Keratinocyte (primary cell): ENCODE measurements at regions not wholly inside any gene's neighbourhood (a gene's known extent, or its start where the extent isn't known, plus 50 kb on each side); places are given as distances from the start of the nearest gene placed in this dataset.

Experiments
- DNase-seq: peaks from one replicate; pipeline ENCODE4 v3.0.0-alpha.2; 2011; ENCODE audit warnings: low read depth, missing footprints, low spot score
- FAIRE-seq: peaks from 2 replicates; lab custom pipeline; 2011; peaks lifted over from hg19 to GRCh38; lab: Jason Lieb, UNC
- H2AFZ ChIP-seq: 2 replicates; pipeline ENCODE4 v1.6.0; 2012; ENCODE audit warnings: low read length, control low read depth, inconsistent platforms; ENCODE audit not compliant: control insufficient read depth
- H3K27ac ChIP-seq: 2 replicates; pipeline ENCODE4 v1.5.1; 2011; ENCODE audit warnings: low read length; ENCODE audit not compliant: control insufficient read depth, insufficient read depth
- H3K27me3 ChIP-seq: 3 replicates; pipeline ENCODE4 v1.6.0; 2011; ENCODE audit warnings: low read length; ENCODE audit not compliant: control insufficient read depth, insufficient read depth; ENCODE audit errors: extremely low read depth
- H3K36me3 ChIP-seq, 2 experiments: 2 replicates in 1 of 2; 3 replicates in 1 of 2; pipeline ENCODE4 v1.5.1; 2011; ENCODE audit warnings: low read length in 2 of 2, mild to moderate bottlenecking in 1 of 2; ENCODE audit not compliant: control insufficient read depth in 2 of 2, insufficient read depth in 2 of 2; ENCODE audit errors: extremely low read depth in 1 of 2
- H3K4me1 ChIP-seq: 3 replicates; pipeline ENCODE4 v1.5.1; 2011; ENCODE audit warnings: low read length; ENCODE audit not compliant: control insufficient read depth, insufficient read depth; ENCODE audit errors: extremely low read depth
- H3K4me2 ChIP-seq: 3 replicates; pipeline ENCODE4 v1.6.0; 2011; ENCODE audit warnings: low read depth, low read length; ENCODE audit not compliant: control insufficient read depth, insufficient read depth; ENCODE audit errors: extremely low read depth
- H3K4me3 ChIP-seq, 3 experiments: fragments of 200-600 bp in 1 of 3; sonication (generic) in 1 of 3; 2 replicates in 2 of 3; 3 replicates in 1 of 3; pipeline ENCODE4 v1.5.1; 2011 to 2016; ENCODE audit warnings: low read length in 3 of 3, mild to moderate bottlenecking in 3 of 3, control low read depth in 2 of 3, inconsistent platforms in 1 of 3, low read depth in 1 of 3, mixed read lengths in 1 of 3, mixed run types in 1 of 3, moderate library complexity in 1 of 3; ENCODE audit not compliant: control insufficient read depth in 2 of 3, insufficient read depth in 2 of 3; ENCODE audit errors: extremely low read depth in 1 of 3
- H3K79me2 ChIP-seq: 2 replicates; pipeline ENCODE4 v1.6.0; 2012; ENCODE audit warnings: low read length; ENCODE audit not compliant: control insufficient read depth, insufficient read depth
- H3K9ac ChIP-seq: 3 replicates; pipeline ENCODE4 v1.6.0; 2011; ENCODE audit warnings: low read length; ENCODE audit not compliant: control insufficient read depth, insufficient read depth; ENCODE audit errors: extremely low read depth
- H3K9me1 ChIP-seq: 3 replicates; pipeline ENCODE4 v1.6.0; 2011; ENCODE audit warnings: low read length; ENCODE audit not compliant: control insufficient read depth, insufficient read depth; ENCODE audit errors: extremely low read depth
- H3K9me3 ChIP-seq: 2 replicates; pipeline ENCODE4 v1.5.1; 2012; ENCODE audit warnings: low read depth, low read length; ENCODE audit not compliant: control insufficient read depth
- H4K20me1 ChIP-seq: 3 replicates; pipeline ENCODE4 v1.6.0; 2011; ENCODE audit warnings: low read length; ENCODE audit not compliant: control insufficient read depth, insufficient read depth; ENCODE audit errors: extremely low read depth
- CTCF ChIP-seq, 3 experiments: IDR thresholded peaks in 1 of 3; conservative IDR thresholded peaks in 1 of 3; optimal IDR thresholded peaks in 1 of 3; 2 replicates in 2 of 3; 3 replicates in 1 of 3; pipeline versions ENCODE3 to v1.5.1; 2011; ENCODE audit warnings: low read length in 3 of 3, mild to moderate bottlenecking in 3 of 3, moderate library complexity in 2 of 3, control low read depth in 1 of 3, inconsistent platforms in 1 of 3; ENCODE audit not compliant: insufficient read depth in 2 of 3; ENCODE audit errors: extremely low read depth in 1 of 3
- EZH2 ChIP-seq: IDR thresholded peaks from one replicate; pipeline ENCODE4 v1.6.1; 2012; ENCODE audit warnings: inconsistent platforms, mild to moderate bottlenecking, low read length, moderate library complexity
- dilution Hi-C: fragments of 300-500 bp; cut with MboI; formaldehyde crosslinking; loops from one replicate; pipeline ENCODE4 v1.7.0; 2020; ENCODE audit warnings: low sequenced_read_pairs; ENCODE audit not compliant: extremely low pct_ligation_motif_present

GRCh38 chr2:120486441-120486840, 140.5 kb downstream of the INHBB start:
- no peak overlapping the region for H3K4me3 ChIP-seq
- H3K9me3 ChIP-seq = no peaks in the 10 kb centered on the region
- H3K27me3 ChIP-seq = no peaks in the 10 kb centered on the region
- H3K4me1 ChIP-seq = peaks cover 9% of the 10 kb centered on the region
- H4K20me1 ChIP-seq = no peaks in the 10 kb centered on the region
- no peak overlapping the region for H3K4me2 ChIP-seq
- TF ChIP-seq CTCF (optimal IDR thresholded peaks at IDR 0.05 in 1 of 3, IDR thresholded peaks at IDR 0.05 in 1 of 3, conservative IDR thresholded peaks at IDR 0.05 in 1 of 3; ENCODE audit: extremely low read depth in 1 of 3, insufficient read depth in 2 of 3, low read length in 3 of 3) (no peak), EZH2 (no peak)
- no peak overlapping the region for H3K9ac ChIP-seq
- no peaks in the 10 kb centered on the region for H3K79me2 ChIP-seq
- no peak overlapping the region for H3K27ac ChIP-seq
- H3K36me3 ChIP-seq = no peaks in the 10 kb centered on the region
- no peak for DNase-seq
- no peak for FAIRE-seq
- dilution Hi-C loops = no loop called here
- H3K9me1 ChIP-seq = no peaks in the 10 kb centered on the region
- H2AFZ ChIP-seq = no peak overlapping the region

GRCh38 chr2:120486946-120487345, 141.0 kb downstream of the INHBB start:
- DNase-seq = no peak
- no peak overlapping the region for H3K4me3 ChIP-seq
- no peaks in the 10 kb centered on the region for H3K9me1 ChIP-seq
- H3K9ac ChIP-seq = no peak overlapping the region
- H3K27me3 ChIP-seq = no peaks in the 10 kb centered on the region
- no peak for TF ChIP-seq EZH2
- TF ChIP-seq CTCF (optimal IDR thresholded peaks at IDR 0.05 in 1 of 3, IDR thresholded peaks at IDR 0.05 in 1 of 3, conservative IDR thresholded peaks at IDR 0.05 in 1 of 3; ENCODE audit: extremely low read depth in 1 of 3, insufficient read depth in 2 of 3, low read length in 3 of 3) = no peak
- H2AFZ ChIP-seq = no peak overlapping the region
- no peak overlapping the region for H3K4me2 ChIP-seq
- dilution Hi-C loops = no loop called here
- H4K20me1 ChIP-seq = no peaks in the 10 kb centered on the region
- H3K4me1 ChIP-seq = peaks cover 9% of the 10 kb centered on the region
- no peaks in the 10 kb centered on the region for H3K79me2 ChIP-seq
- no peaks in the 10 kb centered on the region for H3K36me3 ChIP-seq
- no peak for FAIRE-seq
- no peak overlapping the region for H3K27ac ChIP-seq
- H3K9me3 ChIP-seq = no peaks in the 10 kb centered on the region
